Transverse colon (tissue), 4 donors: ENCODE measurements at regions not wholly inside any gene's neighbourhood (a gene's known extent, or its start where the extent isn't known, plus 50 kb on each side); places are given as distances from the start of the nearest gene placed in this dataset.

Experiments used
- DNase-seq: peaks from one replicate; pipeline ENCODE4 v3.0.0-alpha.2; 2019
- H3K27ac ChIP-seq, 4 donors: fragments of 200-600 bp; sonication (generic); 2 replicates each; pipeline ENCODE4 v1.5.1; 2016 to 2018; ENCODE audit warnings: inconsistent platforms in 4 of 4
- H3K27me3 ChIP-seq: fragments of 200-600 bp; sonication (generic); 2 replicates; pipeline ENCODE4 v1.5.1; 2017; ENCODE audit warnings: inconsistent platforms
- H3K36me3 ChIP-seq, 4 donors: fragments of 200-600 bp; sonication (generic); 2 replicates each; pipeline ENCODE4 v1.5.1; 2017 to 2019; ENCODE audit warnings: inconsistent platforms in 4 of 4
- H3K4me1 ChIP-seq, 4 donors: fragments of 200-600 bp; sonication (generic); 2 replicates each; pipeline ENCODE4 v1.5.1; 2017 to 2020; ENCODE audit warnings: inconsistent platforms in 4 of 4
- H3K4me3 ChIP-seq, 4 donors: fragments of 200-600 bp; sonication (generic); 1 replicate in 1 of 4; 2 replicates in 3 of 4; pipeline versions ENCODE4 v1.5.1 to v1.6.1; 2017 to 2019; ENCODE audit warnings: inconsistent platforms in 4 of 4
- H3K9me3 ChIP-seq, 2 donors: fragments of 200-600 bp; sonication (generic); 2 replicates each; pipeline ENCODE4 v1.5.1; 2017 to 2019; ENCODE audit warnings: inconsistent platforms in 2 of 2
- CTCF ChIP-seq, 5 experiments: fragments of 200-600 bp in 3 of 5; fragments of 450-650 bp in 2 of 5; sonication (generic) in 3 of 5; IDR thresholded peaks; 1 replicate in 2 of 5; 2 replicates in 3 of 5; pipeline ENCODE4 v1.5.1; 2016 to 2017; ENCODE audit warnings: antibody characterized with exemption in 5 of 5, inconsistent platforms in 3 of 5, mild to moderate bottlenecking in 2 of 5, moderate library complexity in 1 of 5
- EP300 ChIP-seq: sonication (generic); formaldehyde crosslinking; IDR thresholded peaks from one replicate; pipeline ENCODE4 v1.6.1; 2017; ENCODE audit warnings: antibody characterized with exemption, low read depth
- POLR2A ChIP-seq: fragments of 450-650 bp; IDR thresholded peaks from one replicate; pipeline ENCODE4 v1.6.1; 2016; ENCODE audit warnings: antibody characterized with exemption, mild to moderate bottlenecking, moderate library complexity
- POLR2AphosphoS5 ChIP-seq, 3 donors: sonication (generic); formaldehyde crosslinking; IDR thresholded peaks; one replicate each; pipeline ENCODE4 v1.6.1; 2016; ENCODE audit warnings: antibody characterized with exemption in 3 of 3
- WGBS, 2 donors: methylation state at CpG; one replicate each; pipeline ENCODE4 v1.1.5; 2018; ENCODE audit warnings: low coverage in 1 of 2; 5-methylcytosine and 5-hydroxymethylcytosine counted together
- in situ Hi-C, 4 donors: fragments of 200-750 bp; cut with MboI; loops; one replicate each; pipeline versions ENCODE4 v1.15.0 to v1.15.1; 2017; ENCODE audit warnings: low sequenced_read_pairs in 3 of 4, low pct_ligation_motif_present in 1 of 4, low pct_unique_long_range_greater_than_20kb in 1 of 4
- intact Hi-C: fragments of 100-400 bp; cut with DNase I; formaldehyde crosslinking; loops from one replicate; pipeline ENCODE4 v1.15.1; 2023; ENCODE audit warnings: low total_unique reads

- Histone ChIP-seq H3K9me3 (no peaks in the 10 kb centered on the region), H3K27ac (no peak overlapping the region), H3K36me3 (no peaks in the 10 kb centered on the region), H3K27me3 (no peaks in the 10 kb centered on the region), H3K4me1 (no peaks in the 10 kb centered on the region), H3K4me3 (no peak overlapping the region)
- WGBS, 2 donors, result 46 to 62% methylated on average over 4 of the region's 4 CpGs
- intact Hi-C loops (no loop called here), in situ Hi-C loops (no loop called here)
- TF ChIP-seq POLR2AphosphoS5 (IDR thresholded peaks at IDR 0.05) (no peak), POLR2A (no peak), EP300 (no peak), CTCF (IDR thresholded peaks at IDR 0.05) (no peak)
- no peak for DNase-seq
Observed at GRCh38 chr12:127445581-127446139, 821.3 kb upstream of the TMEM132C start.

GRCh38 chr12:127448906-127449305, 818.1 kb upstream of the TMEM132C start:
- Histone ChIP-seq H3K27ac (no peak overlapping the region), H3K4me3 (no peak overlapping the region), H3K36me3 (no peaks in the 10 kb centered on the region), H3K4me1 (no peaks in the 10 kb centered on the region), H3K9me3 (no peaks in the 10 kb centered on the region), H3K27me3 (peaks cover 9% of the 10 kb centered on the region)
- intact Hi-C loops (no loop called here), in situ Hi-C loops (no loop called here)
- no peak for DNase-seq
- TF ChIP-seq POLR2AphosphoS5 (IDR thresholded peaks at IDR 0.05) (no peak), EP300 (no peak), CTCF (IDR thresholded peaks at IDR 0.05) (no peak), POLR2A (no peak)
- WGBS, 2 donors, result 57 to 60% methylated on average over 3 to 5 of the region's 5 CpGs

GRCh38 chr12:127450826-127451225, 816.1 kb upstream of the TMEM132C start:
- Histone ChIP-seq H3K27me3 (peaks cover 28% of the 10 kb centered on the region), H3K36me3 (no peaks in the 10 kb centered on the region), H3K27ac (no peak overlapping the region), H3K4me3 (no peak overlapping the region), H3K4me1 (peaks cover 0 to 6% (median 2%) of the 10 kb centered on the region in 4 donors), H3K9me3 (no peaks in the 10 kb centered on the region)
- in situ Hi-C loops (no loop called here), intact Hi-C loops (no loop called here)
- DNase-seq, result no peak
- TF ChIP-seq POLR2AphosphoS5 (IDR thresholded peaks at IDR 0.05) (no peak), CTCF (IDR thresholded peaks at IDR 0.05) (no peak), POLR2A (no peak), EP300 (no peak)
- 26 to 40% methylated on average over 2 of the region's 2 CpGs for WGBS, 2 donors

- 25% methylated on average over 79 of the region's 85 CpGs; no CpG with 5 or more reads in 1 of the 2 donors for WGBS, 2 donors
- H3K4me3 ChIP-seq, result no peak overlapping the region
Observed at GRCh38 chr12:127455347-127456265, 811.4 kb upstream of the TMEM132C start.

More at GRCh38 chr12:127455347-127456265, 811.4 kb upstream of the TMEM132C start:
- intact Hi-C loops, result no loop called here
- no peaks in the 10 kb centered on the region for H3K9me3 ChIP-seq
- H3K27ac ChIP-seq, result no peak overlapping the region
- H3K27me3 ChIP-seq, result peaks cover 35% of the 10 kb centered on the region
- H3K4me1 ChIP-seq, result peaks cover 0 to 6% (median 3%) of the 10 kb centered on the region in 4 donors
- DNase-seq, result no peak
- H3K36me3 ChIP-seq, result no peaks in the 10 kb centered on the region
- in situ Hi-C loops, result no loop called here
- TF ChIP-seq POLR2AphosphoS5 (IDR thresholded peaks at IDR 0.05), result no peak
- TF ChIP-seq EP300, result no peak
- no peak for TF ChIP-seq POLR2A
- TF ChIP-seq CTCF (IDR thresholded peaks at IDR 0.05), result no peak
